ENCODE measurements at regions not wholly inside any gene's neighbourhood (a gene's known extent, or its start where the extent isn't known, plus 50 kb on each side); places are given as distances from the start of the nearest gene placed in this dataset.

GRCh38 chr4:60723796-60724195 lies 476.3 kb upstream of the ADGRL3 start:
- no peak overlapping the region for H3K4me2 ChIP-seq
- H3K27ac Mint-ChIP-seq: no peak overlapping the region
- no peak overlapping the region for H3K4me3 ChIP-seq
- H3F3A ChIP-seq (replicated peaks; ENCODE audit: low read depth): no peaks in the 10 kb centered on the region
- no peaks in the 10 kb centered on the region for H3K27me3 Mint-ChIP-seq (ENCODE audit: insufficient read depth, low read depth, poor library complexity)
- no peaks in the 10 kb centered on the region for H3K36me3 Mint-ChIP-seq (ENCODE audit: low read depth)
- H3K9me2 ChIP-seq (ENCODE audit: insufficient read depth): no peaks in the 10 kb centered on the region; the same call in 1 of the 2 replicates
- H3K4me1 Mint-ChIP-seq: no peaks in the 10 kb centered on the region
- DNase-seq (ENCODE audit: low spot score) (no peak), ATAC-seq (no peak)
- no peak overlapping the region for H3K27ac ChIP-seq (ENCODE audit: low read depth)
- H3K4me3 Mint-ChIP-seq: no peak overlapping the region
- H3K27me3 ChIP-seq (ENCODE audit: insufficient read depth): no peaks in the 10 kb centered on the region
- H3K4me1 ChIP-seq (ENCODE audit: insufficient read depth): no peaks in the 10 kb centered on the region
- no peaks in the 10 kb centered on the region for H3K9me3 Mint-ChIP-seq
- no peaks in the 10 kb centered on the region for H3K36me3 ChIP-seq (ENCODE audit: insufficient read depth)
- no peaks in the 10 kb centered on the region for H4K20me1 ChIP-seq (replicated peaks; ENCODE audit: insufficient read depth)
- no peak overlapping the region for H2AFZ ChIP-seq
- TF ChIP-seq EZH2phosphoT487 (IDR thresholded peaks at IDR 0.05; ENCODE audit: unreplicated experiment): no peak
- no peak for TF ChIP-seq REST (IDR thresholded peaks at IDR 0.05; ENCODE audit: unreplicated experiment)
- TF ChIP-seq JUNB (IDR thresholded peaks at IDR 0.05; ENCODE audit: unreplicated experiment): no peak
- no peak for TF ChIP-seq CREB1 (CRISPR knock-in tag; IDR thresholded peaks at IDR 0.05; ENCODE audit: low read depth)
- no peak for TF ChIP-seq STAT1 (IDR thresholded peaks at IDR 0.05; ENCODE audit: unreplicated experiment)
- no peak for TF ChIP-seq EZH2 (IDR thresholded peaks at IDR 0.05; ENCODE audit: low read depth, unreplicated experiment)
- TF ChIP-seq ETS1 (IDR thresholded peaks at IDR 0.05): no peak
- TF ChIP-seq ZNF114 (CRISPR knock-in tag; IDR thresholded peaks at IDR 0.05): no peak
- no peak for TF ChIP-seq ZNF331 (CRISPR knock-in tag; IDR thresholded peaks at IDR 0.05; ENCODE audit: low read depth)
- no peak for TF ChIP-seq CTCF (conservative IDR thresholded peaks at IDR 0.05; ENCODE audit: low read depth in 2 of 2)
- TF ChIP-seq POLR2AphosphoS5 (IDR thresholded peaks at IDR 0.05; ENCODE audit: low read depth): no peak
- no peak for TF ChIP-seq NANOG (IDR thresholded peaks at IDR 0.05; ENCODE audit: borderline replicate concordance)
- no peak for TF ChIP-seq ZNF462 (CRISPR knock-in tag; IDR thresholded peaks at IDR 0.05)
- no peaks in the 10 kb centered on the region for H3K79me2 ChIP-seq (replicated peaks; ENCODE audit: insufficient read depth)
